HEK293 (cell line): ENCODE measurements at regions not wholly inside any gene's neighbourhood (a gene's known extent, or its start where the extent isn't known, plus 50 kb on each side); places are given as distances from the start of the nearest gene placed in this dataset.

Source experiments
- ATF2 ChIP-seq: fragments of 450-650 bp; formaldehyde crosslinking; IDR thresholded peaks from 2 replicates; pipeline ENCODE4 v1.5.1; 2016; ENCODE audit warnings: missing biosample characterization, missing genetic modification characterization, low read depth
- CTCF ChIP-seq: fragments of 450-650 bp; formaldehyde crosslinking; IDR thresholded peaks from 2 replicates; pipeline ENCODE4 v1.5.1; 2016; ENCODE audit warnings: missing biosample characterization, missing genetic modification characterization
- MYNN ChIP-seq: fragments of 450-650 bp; formaldehyde crosslinking; IDR thresholded peaks from 2 replicates; pipeline ENCODE4 v1.5.1; 2016; ENCODE audit warnings: missing biosample characterization, missing genetic modification characterization, borderline replicate concordance
- PRDM6 ChIP-seq: fragments of 450-650 bp; formaldehyde crosslinking; IDR thresholded peaks from 2 replicates; pipeline ENCODE4 v1.5.1; 2017; ENCODE audit warnings: missing biosample characterization, missing genetic modification characterization
- SP3 ChIP-seq: fragments of 450-650 bp; formaldehyde crosslinking; IDR thresholded peaks from 2 replicates; pipeline ENCODE4 v1.5.1; 2016; ENCODE audit warnings: missing biosample characterization, missing genetic modification characterization
- TCF7L2 ChIP-seq: IDR thresholded peaks from 2 replicates; pipeline ENCODE4 v1.6.1; 2011; ENCODE audit warnings: low read depth, mild to moderate bottlenecking, inconsistent platforms, low read length, moderate library complexity, borderline replicate concordance
- ZBTB8A ChIP-seq: fragments of 450-650 bp; formaldehyde crosslinking; IDR thresholded peaks from 2 replicates; pipeline ENCODE4 v1.5.1; 2016; ENCODE audit warnings: missing biosample characterization, missing genetic modification characterization
- ZNF23 ChIP-seq: fragments of 450-650 bp; formaldehyde crosslinking; IDR thresholded peaks from 2 replicates; pipeline ENCODE4 v1.5.1; 2016; ENCODE audit warnings: missing biosample characterization, missing genetic modification characterization, borderline replicate concordance
- ZNF324 ChIP-seq: fragments of 450-650 bp; formaldehyde crosslinking; IDR thresholded peaks from 2 replicates; pipeline ENCODE4 v1.5.1; 2016; ENCODE audit warnings: missing biosample characterization, missing genetic modification characterization
- ZNF404 ChIP-seq: fragments of 450-650 bp; formaldehyde crosslinking; IDR thresholded peaks from 2 replicates; pipeline ENCODE4 v1.5.1; 2017; ENCODE audit warnings: missing biosample characterization, missing genetic modification characterization
- ZNF76 ChIP-seq: fragments of 450-650 bp; formaldehyde crosslinking; IDR thresholded peaks from 2 replicates; pipeline ENCODE4; 2016; ENCODE audit warnings: low read depth, missing biosample characterization, missing genetic modification characterization, borderline replicate concordance
- ZSCAN30 ChIP-seq: fragments of 450-650 bp; IDR thresholded peaks from 2 replicates; pipeline ENCODE4 v1.5.1; 2018; ENCODE audit warnings: missing biosample characterization, mild to moderate bottlenecking, missing genetic modification characterization, moderate library complexity
- TF ChIP-seq, protein P1 (sequence below): fragments of 450-650 bp; formaldehyde crosslinking; IDR thresholded peaks from 2 replicates; pipeline ENCODE4 v1.5.1; 2016; ENCODE audit warnings: missing biosample characterization, missing genetic modification characterization

DNA sequence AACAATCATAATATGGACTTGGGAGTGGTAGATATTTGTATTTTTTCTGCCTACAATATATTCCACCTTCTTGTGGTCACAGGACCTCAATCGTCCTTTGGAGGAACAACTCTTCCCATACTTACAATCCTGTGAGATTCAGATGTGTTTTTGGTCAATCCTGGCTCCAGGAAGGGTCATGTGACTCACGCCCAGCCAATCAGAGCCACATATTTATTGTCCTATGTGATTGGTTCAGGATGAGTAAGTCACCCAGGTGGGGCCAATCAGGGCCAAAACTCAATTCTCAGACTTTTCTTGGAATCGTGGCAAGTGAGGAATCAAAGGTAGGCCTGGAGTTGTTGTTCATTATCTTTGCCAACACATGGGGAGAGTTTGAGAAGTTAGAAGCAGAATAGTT lies 264.9 kb downstream of the SUDS3 start:
- TF ChIP-seq ZNF324 (tag by site-specific recombination) = no peak
- TF ChIP-seq CTCF (tag by site-specific recombination) = no peak
- TF ChIP-seq ZNF404 (tag by site-specific recombination) = no peak
- no peak for TF ChIP-seq PRDM6 (tag by site-specific recombination)
- TF ChIP-seq ZBTB8A (tag by site-specific recombination) = no peak
- TF ChIP-seq TCF7L2 = no peak
- TF ChIP-seq SP3 = no peak
- TF ChIP-seq ZNF23 (tag by site-specific recombination) = no peak
- no peak for TF ChIP-seq ZNF76 (tag by site-specific recombination)
- no peak for TF ChIP-seq ATF2
- no peak for TF ChIP-seq MYNN (tag by site-specific recombination)
- TF ChIP-seq ZSCAN30 (tag by site-specific recombination) = no peak
- TF ChIP-seq, protein P1, sequence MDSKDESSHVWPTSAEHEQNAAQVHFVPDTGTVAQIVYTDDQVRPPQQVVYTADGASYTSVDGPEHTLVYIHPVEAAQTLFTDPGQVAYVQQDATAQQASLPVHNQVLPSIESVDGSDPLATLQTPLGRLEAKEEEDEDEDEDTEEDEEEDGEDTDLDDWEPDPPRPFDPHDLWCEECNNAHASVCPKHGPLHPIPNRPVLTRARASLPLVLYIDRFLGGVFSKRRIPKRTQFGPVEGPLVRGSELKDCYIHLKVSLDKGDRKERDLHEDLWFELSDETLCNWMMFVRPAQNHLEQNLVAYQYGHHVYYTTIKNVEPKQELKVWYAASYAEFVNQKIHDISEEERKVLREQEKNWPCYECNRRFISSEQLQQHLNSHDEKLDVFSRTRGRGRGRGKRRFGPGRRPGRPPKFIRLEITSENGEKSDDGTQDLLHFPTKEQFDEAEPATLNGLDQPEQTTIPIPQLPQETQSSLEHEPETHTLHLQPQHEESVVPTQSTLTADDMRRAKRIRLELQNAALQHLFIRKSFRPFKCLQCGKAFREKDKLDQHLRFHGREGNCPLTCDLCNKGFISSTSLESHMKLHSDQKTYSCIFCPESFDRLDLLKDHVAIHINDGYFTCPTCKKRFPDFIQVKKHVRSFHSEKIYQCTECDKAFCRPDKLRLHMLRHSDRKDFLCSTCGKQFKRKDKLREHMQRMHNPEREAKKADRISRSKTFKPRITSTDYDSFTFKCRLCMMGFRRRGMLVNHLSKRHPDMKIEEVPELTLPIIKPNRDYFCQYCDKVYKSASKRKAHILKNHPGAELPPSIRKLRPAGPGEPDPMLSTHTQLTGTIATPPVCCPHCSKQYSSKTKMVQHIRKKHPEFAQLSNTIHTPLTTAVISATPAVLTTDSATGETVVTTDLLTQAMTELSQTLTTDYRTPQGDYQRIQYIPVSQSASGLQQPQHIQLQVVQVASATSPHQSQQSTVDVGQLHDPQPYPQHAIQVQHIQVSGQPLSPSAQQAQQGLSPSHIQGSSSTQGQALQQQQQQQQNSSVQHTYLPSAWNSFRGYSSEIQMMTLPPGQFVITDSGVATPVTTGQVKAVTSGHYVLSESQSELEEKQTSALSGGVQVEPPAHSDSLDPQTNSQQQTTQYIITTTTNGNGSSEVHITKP (tag by site-specific recombination) = no peak
